K562 (cell line): ENCODE measurements at regions not wholly inside any gene's neighbourhood (a gene's known extent, or its start where the extent isn't known, plus 50 kb on each side); places are given as distances from the start of the nearest gene placed in this dataset.

Experiments used
- CAMTA2 ChIP-seq: fragments of 250-450 bp; sonication (Bioruptor Pico); conservative IDR thresholded peaks from 2 replicates; pipeline ENCODE4 v1.5.1; 2022
- RBM39 ChIP-seq: fragments of 200-400 bp; formaldehyde crosslinking; optimal IDR thresholded peaks from 2 replicates; pipeline ENCODE3; 2018; ENCODE audit warnings: low read depth, low read length
- SMAD1 ChIP-seq: fragments of 150-350 bp; IDR thresholded peaks from 2 replicates; pipeline ENCODE4 v1.6.1; 2014; ENCODE audit warnings: low read length, low read depth; ENCODE audit not compliant: partially characterized antibody
- STAT5B ChIP-seq: fragments of 250-450 bp; sonication (Bioruptor Pico); IDR thresholded peaks from 2 replicates; pipeline ENCODE4 v1.8.0; 2021; ENCODE audit warnings: mild to moderate bottlenecking, inconsistent platforms
- TF ChIP-seq, protein P1 (sequence below): IDR thresholded peaks from 3 replicates; pipeline ENCODE4 v1.6.1; 2011; ENCODE audit warnings: borderline replicate concordance, mild to moderate bottlenecking, moderate library complexity; ENCODE audit not compliant: insufficient read length; ENCODE audit errors: extremely low read depth
- TF ChIP-seq, protein P2 (sequence below): fragments of 250-450 bp; sonication (Bioruptor Pico); IDR thresholded peaks from 2 replicates; pipeline ENCODE4 v1.4.0; 2020; ENCODE audit warnings: mild to moderate bottlenecking, moderate library complexity, borderline replicate concordance
- TF ChIP-seq, protein P3 (sequence below): fragments of 200-400 bp; formaldehyde crosslinking; IDR thresholded peaks from 2 replicates; pipeline ENCODE4 v1.6.1; 2017; ENCODE audit warnings: mild to moderate bottlenecking, low read depth, low read length, moderate library complexity
- TF ChIP-seq, protein P4 (sequence below): fragments of 450-650 bp; formaldehyde crosslinking; IDR thresholded peaks from 2 replicates; pipeline ENCODE4 v1.4.0; 2020; ENCODE audit warnings: mild to moderate bottlenecking
- TF ChIP-seq, protein P5 (sequence below): sonication (generic); formaldehyde crosslinking; IDR thresholded peaks from 2 replicates; pipeline ENCODE4 v1.9.0; 2022; ENCODE audit warnings: mild to moderate bottlenecking, missing genetic modification reagents

DNA sequence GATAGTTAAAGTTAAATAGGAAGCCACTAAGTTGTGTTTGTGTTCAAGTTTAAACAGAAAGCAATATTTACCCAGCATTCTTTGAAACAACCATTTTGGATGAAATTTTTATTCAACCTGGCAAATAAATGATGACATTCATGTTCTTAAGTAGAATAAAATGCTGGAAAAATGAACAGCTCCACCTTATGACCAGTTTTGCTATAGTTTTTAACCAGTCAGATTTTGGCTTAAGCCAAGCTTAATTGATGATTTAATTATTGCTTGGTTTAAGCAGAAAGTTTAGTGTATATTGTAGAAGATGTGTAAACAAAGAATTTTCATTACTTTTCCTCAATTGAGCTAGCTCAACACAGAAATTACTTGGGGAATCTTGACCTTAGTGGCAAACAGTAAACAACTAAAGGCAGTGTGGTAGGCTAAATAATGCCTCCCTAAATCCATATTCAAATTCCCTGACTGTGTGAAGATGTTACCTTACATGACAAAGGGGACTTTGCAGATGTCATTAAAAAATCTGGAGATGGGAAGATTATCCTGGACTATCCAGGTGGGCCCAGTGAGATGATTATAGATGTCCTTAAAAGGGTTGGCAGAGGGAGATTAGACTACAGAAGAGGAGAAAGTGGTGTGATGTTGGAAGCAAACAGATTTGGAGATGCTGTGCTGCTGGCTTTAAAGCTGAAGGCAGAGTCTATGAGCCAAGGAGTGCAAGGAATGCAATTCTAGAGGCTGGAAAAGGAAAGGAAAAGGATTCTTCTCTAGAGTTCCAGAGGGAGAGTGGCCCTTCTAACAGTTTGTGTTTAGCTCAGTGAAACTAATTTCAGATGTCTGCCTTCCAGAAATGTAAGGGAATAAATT, 448.6 kb upstream of the GOLIM4 start (continued):
- TF ChIP-seq, protein P1, sequence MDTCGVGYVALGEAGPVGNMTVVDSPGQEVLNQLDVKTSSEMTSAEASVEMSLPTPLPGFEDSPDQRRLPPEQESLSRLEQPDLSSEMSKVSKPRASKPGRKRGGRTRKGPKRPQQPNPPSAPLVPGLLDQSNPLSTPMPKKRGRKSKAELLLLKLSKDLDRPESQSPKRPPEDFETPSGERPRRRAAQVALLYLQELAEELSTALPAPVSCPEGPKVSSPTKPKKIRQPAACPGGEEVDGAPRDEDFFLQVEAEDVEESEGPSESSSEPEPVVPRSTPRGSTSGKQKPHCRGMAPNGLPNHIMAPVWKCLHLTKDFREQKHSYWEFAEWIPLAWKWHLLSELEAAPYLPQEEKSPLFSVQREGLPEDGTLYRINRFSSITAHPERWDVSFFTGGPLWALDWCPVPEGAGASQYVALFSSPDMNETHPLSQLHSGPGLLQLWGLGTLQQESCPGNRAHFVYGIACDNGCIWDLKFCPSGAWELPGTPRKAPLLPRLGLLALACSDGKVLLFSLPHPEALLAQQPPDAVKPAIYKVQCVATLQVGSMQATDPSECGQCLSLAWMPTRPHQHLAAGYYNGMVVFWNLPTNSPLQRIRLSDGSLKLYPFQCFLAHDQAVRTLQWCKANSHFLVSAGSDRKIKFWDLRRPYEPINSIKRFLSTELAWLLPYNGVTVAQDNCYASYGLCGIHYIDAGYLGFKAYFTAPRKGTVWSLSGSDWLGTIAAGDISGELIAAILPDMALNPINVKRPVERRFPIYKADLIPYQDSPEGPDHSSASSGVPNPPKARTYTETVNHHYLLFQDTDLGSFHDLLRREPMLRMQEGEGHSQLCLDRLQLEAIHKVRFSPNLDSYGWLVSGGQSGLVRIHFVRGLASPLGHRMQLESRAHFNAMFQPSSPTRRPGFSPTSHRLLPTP, result no peak
- TF ChIP-seq, protein P2, sequence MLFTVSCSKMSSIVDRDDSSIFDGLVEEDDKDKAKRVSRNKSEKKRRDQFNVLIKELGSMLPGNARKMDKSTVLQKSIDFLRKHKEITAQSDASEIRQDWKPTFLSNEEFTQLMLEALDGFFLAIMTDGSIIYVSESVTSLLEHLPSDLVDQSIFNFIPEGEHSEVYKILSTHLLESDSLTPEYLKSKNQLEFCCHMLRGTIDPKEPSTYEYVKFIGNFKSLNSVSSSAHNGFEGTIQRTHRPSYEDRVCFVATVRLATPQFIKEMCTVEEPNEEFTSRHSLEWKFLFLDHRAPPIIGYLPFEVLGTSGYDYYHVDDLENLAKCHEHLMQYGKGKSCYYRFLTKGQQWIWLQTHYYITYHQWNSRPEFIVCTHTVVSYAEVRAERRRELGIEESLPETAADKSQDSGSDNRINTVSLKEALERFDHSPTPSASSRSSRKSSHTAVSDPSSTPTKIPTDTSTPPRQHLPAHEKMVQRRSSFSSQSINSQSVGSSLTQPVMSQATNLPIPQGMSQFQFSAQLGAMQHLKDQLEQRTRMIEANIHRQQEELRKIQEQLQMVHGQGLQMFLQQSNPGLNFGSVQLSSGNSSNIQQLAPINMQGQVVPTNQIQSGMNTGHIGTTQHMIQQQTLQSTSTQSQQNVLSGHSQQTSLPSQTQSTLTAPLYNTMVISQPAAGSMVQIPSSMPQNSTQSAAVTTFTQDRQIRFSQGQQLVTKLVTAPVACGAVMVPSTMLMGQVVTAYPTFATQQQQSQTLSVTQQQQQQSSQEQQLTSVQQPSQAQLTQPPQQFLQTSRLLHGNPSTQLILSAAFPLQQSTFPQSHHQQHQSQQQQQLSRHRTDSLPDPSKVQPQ (CRISPR knock-in tag), result no peak
- TF ChIP-seq, protein P3, sequence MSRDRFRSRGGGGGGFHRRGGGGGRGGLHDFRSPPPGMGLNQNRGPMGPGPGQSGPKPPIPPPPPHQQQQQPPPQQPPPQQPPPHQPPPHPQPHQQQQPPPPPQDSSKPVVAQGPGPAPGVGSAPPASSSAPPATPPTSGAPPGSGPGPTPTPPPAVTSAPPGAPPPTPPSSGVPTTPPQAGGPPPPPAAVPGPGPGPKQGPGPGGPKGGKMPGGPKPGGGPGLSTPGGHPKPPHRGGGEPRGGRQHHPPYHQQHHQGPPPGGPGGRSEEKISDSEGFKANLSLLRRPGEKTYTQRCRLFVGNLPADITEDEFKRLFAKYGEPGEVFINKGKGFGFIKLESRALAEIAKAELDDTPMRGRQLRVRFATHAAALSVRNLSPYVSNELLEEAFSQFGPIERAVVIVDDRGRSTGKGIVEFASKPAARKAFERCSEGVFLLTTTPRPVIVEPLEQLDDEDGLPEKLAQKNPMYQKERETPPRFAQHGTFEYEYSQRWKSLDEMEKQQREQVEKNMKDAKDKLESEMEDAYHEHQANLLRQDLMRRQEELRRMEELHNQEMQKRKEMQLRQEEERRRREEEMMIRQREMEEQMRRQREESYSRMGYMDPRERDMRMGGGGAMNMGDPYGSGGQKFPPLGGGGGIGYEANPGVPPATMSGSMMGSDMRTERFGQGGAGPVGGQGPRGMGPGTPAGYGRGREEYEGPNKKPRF, result no peak
- no peak for TF ChIP-seq SMAD1
- TF ChIP-seq, protein P4, sequence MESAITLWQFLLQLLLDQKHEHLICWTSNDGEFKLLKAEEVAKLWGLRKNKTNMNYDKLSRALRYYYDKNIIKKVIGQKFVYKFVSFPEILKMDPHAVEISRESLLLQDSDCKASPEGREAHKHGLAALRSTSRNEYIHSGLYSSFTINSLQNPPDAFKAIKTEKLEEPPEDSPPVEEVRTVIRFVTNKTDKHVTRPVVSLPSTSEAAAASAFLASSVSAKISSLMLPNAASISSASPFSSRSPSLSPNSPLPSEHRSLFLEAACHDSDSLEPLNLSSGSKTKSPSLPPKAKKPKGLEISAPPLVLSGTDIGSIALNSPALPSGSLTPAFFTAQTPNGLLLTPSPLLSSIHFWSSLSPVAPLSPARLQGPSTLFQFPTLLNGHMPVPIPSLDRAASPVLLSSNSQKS (CRISPR knock-in tag), result no peak
- TF ChIP-seq, protein P5, sequence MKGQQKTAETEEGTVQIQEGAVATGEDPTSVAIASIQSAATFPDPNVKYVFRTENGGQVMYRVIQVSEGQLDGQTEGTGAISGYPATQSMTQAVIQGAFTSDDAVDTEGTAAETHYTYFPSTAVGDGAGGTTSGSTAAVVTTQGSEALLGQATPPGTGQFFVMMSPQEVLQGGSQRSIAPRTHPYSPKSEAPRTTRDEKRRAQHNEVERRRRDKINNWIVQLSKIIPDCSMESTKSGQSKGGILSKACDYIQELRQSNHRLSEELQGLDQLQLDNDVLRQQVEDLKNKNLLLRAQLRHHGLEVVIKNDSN (CRISPR knock-in tag), result no peak
- TF ChIP-seq STAT5B (CRISPR knock-in tag), result no peak
- no peak for TF ChIP-seq RBM39
- TF ChIP-seq CAMTA2 (CRISPR knock-in tag), result no peak
